AG09309 (cell line): ENCODE measurements at regions not wholly inside any gene's neighbourhood (a gene's known extent, or its start where the extent isn't known, plus 50 kb on each side); places are given as distances from the start of the nearest gene placed in this dataset.

Experiments
- DNase-seq: peaks from one replicate; pipeline ENCODE4 v3.0.0-alpha.2; 2010; ENCODE audit warnings: low read depth
- H3K4me3 ChIP-seq: 2 replicates; pipeline ENCODE4 v1.5.1; 2011; ENCODE audit warnings: mild to moderate bottlenecking, low read depth, low read length, moderate library complexity; ENCODE audit not compliant: control insufficient read depth
- TF ChIP-seq, protein P1 (sequence below): IDR thresholded peaks from 2 replicates; pipeline ENCODE4 v1.5.1; 2011; ENCODE audit warnings: mild to moderate bottlenecking, low read depth, low read length, inconsistent platforms; ENCODE audit not compliant: insufficient read depth, control insufficient read depth; ENCODE audit errors: missing control alignments

GRCh38 chr15:26391567-26392194 lies 381.2 kb downstream of the GABRB3 start:
- DNase-seq: no peak

DNA sequence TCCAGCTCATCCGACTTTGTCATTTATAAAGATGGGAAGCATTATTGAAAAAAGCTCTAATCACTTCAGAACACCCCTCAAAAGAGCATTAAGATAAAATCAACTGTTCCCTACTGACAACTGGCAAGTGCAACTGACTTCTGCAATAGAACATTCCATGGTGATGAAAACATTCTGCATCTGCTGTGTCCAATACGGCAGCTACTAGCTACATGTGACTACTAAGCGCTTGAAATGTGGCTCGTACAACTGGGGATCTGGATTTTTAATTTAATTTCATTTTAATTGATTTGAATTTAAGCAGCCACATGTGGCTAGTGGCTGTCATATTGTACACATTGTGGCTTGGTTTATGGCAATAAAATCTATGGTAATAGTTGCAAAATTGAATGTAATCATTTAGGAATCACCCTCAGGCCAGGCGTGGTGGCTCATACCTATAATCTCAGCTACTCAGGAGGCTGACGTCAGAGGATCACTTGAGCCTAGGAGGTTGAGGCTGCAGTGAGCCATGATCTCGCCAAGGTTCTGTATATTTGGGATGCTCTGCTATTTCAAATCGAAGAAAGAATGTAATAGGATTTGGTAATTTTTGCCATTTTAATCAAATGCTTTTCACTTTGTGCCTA lies 390.3 kb downstream of the GABRB3 start:
- no peak for DNase-seq
- H3K4me3 ChIP-seq: no peak overlapping the region
- TF ChIP-seq, protein P1, sequence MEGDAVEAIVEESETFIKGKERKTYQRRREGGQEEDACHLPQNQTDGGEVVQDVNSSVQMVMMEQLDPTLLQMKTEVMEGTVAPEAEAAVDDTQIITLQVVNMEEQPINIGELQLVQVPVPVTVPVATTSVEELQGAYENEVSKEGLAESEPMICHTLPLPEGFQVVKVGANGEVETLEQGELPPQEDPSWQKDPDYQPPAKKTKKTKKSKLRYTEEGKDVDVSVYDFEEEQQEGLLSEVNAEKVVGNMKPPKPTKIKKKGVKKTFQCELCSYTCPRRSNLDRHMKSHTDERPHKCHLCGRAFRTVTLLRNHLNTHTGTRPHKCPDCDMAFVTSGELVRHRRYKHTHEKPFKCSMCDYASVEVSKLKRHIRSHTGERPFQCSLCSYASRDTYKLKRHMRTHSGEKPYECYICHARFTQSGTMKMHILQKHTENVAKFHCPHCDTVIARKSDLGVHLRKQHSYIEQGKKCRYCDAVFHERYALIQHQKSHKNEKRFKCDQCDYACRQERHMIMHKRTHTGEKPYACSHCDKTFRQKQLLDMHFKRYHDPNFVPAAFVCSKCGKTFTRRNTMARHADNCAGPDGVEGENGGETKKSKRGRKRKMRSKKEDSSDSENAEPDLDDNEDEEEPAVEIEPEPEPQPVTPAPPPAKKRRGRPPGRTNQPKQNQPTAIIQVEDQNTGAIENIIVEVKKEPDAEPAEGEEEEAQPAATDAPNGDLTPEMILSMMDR: no peak

More at GRCh38 chr15:26391567-26392194, 381.2 kb downstream of the GABRB3 start:
- TF ChIP-seq, protein P1: no peak
- no peak overlapping the region for H3K4me3 ChIP-seq

DNA sequence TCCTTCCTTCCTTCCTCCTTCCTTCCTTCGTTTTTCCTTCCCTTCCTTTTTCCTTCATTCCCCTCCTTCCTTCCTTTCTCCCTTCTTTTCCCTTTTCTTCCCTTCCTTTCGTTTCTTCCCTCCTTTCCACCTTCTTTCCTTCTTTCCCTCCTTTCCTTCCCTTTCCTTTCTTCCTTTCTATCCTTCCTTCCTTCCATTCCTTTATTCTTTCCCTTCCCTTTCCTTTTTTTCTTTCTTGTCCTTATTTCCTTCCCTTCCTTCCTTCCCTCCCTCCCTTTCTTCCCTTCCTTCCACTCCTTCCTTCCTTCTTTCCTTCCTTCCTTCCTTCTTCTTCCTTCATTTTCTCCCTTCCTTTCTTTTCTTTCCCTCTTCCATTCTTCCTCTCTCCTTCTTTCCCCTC lies 394.6 kb downstream of the GABRB3 start:
- H3K4me3 ChIP-seq: no peak overlapping the region
- TF ChIP-seq, protein P1: no peak
- DNase-seq: no peak

DNA sequence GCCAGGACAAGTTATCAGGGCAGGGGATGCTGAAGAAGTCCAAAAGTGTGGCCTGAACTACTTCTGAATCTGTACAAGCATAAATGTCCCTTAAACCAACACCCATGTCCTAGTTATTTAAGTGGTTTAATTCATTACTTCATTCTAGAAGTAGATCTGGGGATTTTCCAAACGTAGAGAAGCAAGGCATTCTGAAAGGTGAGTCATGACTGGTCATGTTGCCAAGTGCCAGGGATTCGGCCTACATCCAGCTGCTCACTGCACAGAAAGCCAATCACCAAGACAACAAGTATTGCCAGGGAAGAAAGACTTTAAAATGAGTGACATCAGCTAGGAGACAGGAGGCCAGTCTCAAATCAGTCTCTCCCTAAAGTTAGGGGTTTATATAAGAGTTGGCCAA lies 396.6 kb downstream of the GABRB3 start:
- no peak overlapping the region for H3K4me3 ChIP-seq
- TF ChIP-seq, protein P1: no peak
- DNase-seq: no peak

DNA sequence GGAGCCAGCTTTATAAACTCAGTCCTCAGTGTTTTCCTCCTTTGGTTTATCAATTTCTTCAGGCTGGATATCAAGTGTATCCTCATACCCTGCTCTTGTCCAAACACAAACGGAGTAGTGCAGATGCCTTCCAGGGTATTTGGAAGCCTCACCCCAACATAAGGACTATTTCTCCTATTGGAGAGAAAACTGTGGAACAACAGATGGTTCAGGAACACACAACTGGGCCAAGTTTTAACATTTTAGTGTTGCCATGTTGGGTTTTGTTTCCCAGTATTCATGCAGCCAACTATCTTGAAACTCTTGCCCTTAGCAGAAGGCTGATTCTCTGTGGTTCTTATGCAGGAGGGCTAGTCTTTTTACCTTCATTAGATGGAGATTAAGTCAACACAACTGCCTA lies 398.1 kb downstream of the GABRB3 start:
- H3K4me3 ChIP-seq: no peak overlapping the region
- TF ChIP-seq, protein P1: no peak
- DNase-seq: no peak

DNA sequence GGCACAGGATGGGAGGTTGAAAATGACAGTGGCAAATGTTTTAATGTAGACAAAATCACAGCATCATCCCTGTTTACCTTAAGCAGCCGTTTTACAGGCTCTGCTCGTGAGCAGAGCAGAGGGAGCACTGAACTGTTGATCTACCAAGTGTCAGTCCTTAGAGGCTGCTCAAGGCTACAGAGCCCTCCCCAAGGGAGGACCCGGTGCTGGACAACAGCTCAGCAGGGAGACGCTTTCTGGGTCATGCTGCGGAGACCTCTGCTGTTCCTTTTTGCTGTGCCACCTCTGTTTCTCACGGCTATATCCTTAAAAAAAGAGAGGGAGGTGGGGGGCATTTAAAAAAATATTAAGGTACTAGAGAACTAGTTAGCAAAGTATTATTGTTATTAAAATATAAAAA lies 400.2 kb downstream of the GABRB3 start:
- H3K4me3 ChIP-seq: no peak overlapping the region
- TF ChIP-seq, protein P1: no peak
- DNase-seq: no peak
